IPS-NIHi7 (cell line): ENCODE measurements at regions not wholly inside any gene's neighbourhood (a gene's known extent, or its start where the extent isn't known, plus 50 kb on each side); places are given as distances from the start of the nearest gene placed in this dataset.
"Not testable (repeated sequence)": the region's sequence is repeated elsewhere in the genome, so short reads cannot be mapped to it uniquely, and the experiment has no call there.

Experiments used
- DNase-seq: peaks from one replicate; pipeline ENCODE4 v3.0.0; 2012; ENCODE audit warnings: mixed read lengths; ENCODE audit errors: extremely low spot score

- DNase-seq: no peak
Measured at GRCh38 chr4:14906805-14907204, 95.5 kb upstream of the CPEB2 start.

GRCh38 chr4:14908635-14909034, 93.6 kb upstream of the CPEB2 start:
- DNase-seq: no peak

GRCh38 chr4:14910411-14910810, 91.9 kb upstream of the CPEB2 start:
- DNase-seq: no peak

- DNase-seq: no peak
Measured at GRCh38 chr4:14912426-14912825, 89.9 kb upstream of the CPEB2 start.

- DNase-seq: no peak
Measured at GRCh38 chr4:14915018-14915417, 87.3 kb upstream of the CPEB2 start.

- DNase-seq: peak; percentile 23
Measured at GRCh38 chr4:14916554-14917297, 85.6 kb upstream of the CPEB2 start.

GRCh38 chr4:14917298-14917633, 85.0 kb upstream of the CPEB2 start:
- DNase-seq: no peak

GRCh38 chr4:14918336-14918735, 83.9 kb upstream of the CPEB2 start:
- no peak for DNase-seq

GRCh38 chr4:14919785-14920184, 82.5 kb upstream of the CPEB2 start:
- no peak for DNase-seq

- no peak for DNase-seq
Measured at GRCh38 chr4:14920237-14920636, 82.0 kb upstream of the CPEB2 start.

GRCh38 chr4:14920759-14921320, 81.4 kb upstream of the CPEB2 start:
- DNase-seq: no peak

GRCh38 chr4:14921781-14922180, 80.5 kb upstream of the CPEB2 start:
- not testable (repeated sequence) for DNase-seq

- no peak for DNase-seq
Measured at GRCh38 chr4:14924076-14924811, 78.0 kb upstream of the CPEB2 start.

GRCh38 chr4:14924812-14925344, 77.4 kb upstream of the CPEB2 start:
- DNase-seq: no peak

- no peak for DNase-seq
Measured at GRCh38 chr4:14925471-14925870, 76.8 kb upstream of the CPEB2 start.

GRCh38 chr4:14926368-14926767, 75.9 kb upstream of the CPEB2 start:
- DNase-seq: no peak

- DNase-seq: no peak
Measured at GRCh38 chr4:14928035-14928434, 74.2 kb upstream of the CPEB2 start.

- no peak for DNase-seq
Measured at GRCh38 chr4:14929669-14930068, 72.6 kb upstream of the CPEB2 start.

- no peak for DNase-seq
Measured at GRCh38 chr4:14934704-14935390, 67.4 kb upstream of the CPEB2 start.

GRCh38 chr4:14943749-14944148, 58.5 kb upstream of the CPEB2 start:
- DNase-seq: no peak

GRCh38 chr4:14952352-14952751, 49.9 kb upstream of the CPEB2 start:
- DNase-seq: no peak
